ENCODE measurements at regions not wholly inside any gene's neighbourhood (a gene's known extent, or its start where the extent isn't known, plus 50 kb on each side); places are given as distances from the start of the nearest gene placed in this dataset.

DNA sequence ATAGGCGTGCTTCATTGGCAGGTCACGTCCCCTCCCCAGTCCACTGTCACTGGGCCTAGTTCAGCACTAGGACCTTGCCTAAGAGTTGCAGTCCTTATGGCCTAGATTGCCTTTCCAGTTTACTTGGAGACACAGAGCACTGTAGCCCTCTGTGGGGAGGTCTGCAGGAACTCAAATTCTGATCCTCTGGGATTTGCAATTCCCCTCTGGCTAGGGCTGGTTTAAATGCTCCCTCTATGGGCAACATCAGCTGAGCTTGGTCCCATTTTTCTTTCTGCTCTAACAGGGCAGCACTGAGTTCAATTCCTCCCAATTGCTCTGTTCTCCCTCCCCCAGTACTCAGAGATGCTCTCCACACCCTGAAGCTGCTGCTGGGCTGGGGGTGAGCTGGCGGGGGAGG is 358.2 kb downstream of the HTR1A start:
- in situ Hi-C loops (cut with HindIII; ENCODE audit: low sequenced_read_pairs), result no loop called here
- TF ChIP-seq, protein P1, sequence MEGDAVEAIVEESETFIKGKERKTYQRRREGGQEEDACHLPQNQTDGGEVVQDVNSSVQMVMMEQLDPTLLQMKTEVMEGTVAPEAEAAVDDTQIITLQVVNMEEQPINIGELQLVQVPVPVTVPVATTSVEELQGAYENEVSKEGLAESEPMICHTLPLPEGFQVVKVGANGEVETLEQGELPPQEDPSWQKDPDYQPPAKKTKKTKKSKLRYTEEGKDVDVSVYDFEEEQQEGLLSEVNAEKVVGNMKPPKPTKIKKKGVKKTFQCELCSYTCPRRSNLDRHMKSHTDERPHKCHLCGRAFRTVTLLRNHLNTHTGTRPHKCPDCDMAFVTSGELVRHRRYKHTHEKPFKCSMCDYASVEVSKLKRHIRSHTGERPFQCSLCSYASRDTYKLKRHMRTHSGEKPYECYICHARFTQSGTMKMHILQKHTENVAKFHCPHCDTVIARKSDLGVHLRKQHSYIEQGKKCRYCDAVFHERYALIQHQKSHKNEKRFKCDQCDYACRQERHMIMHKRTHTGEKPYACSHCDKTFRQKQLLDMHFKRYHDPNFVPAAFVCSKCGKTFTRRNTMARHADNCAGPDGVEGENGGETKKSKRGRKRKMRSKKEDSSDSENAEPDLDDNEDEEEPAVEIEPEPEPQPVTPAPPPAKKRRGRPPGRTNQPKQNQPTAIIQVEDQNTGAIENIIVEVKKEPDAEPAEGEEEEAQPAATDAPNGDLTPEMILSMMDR (IDR thresholded peaks at IDR 0.05; ENCODE audit: low read depth, low read length), result no peak
- H3K4me3 ChIP-seq (ENCODE audit: low read depth, low read length), result no peak overlapping the region
- DNase-seq (ENCODE audit: low read depth, low spot score), result no peak

DNA sequence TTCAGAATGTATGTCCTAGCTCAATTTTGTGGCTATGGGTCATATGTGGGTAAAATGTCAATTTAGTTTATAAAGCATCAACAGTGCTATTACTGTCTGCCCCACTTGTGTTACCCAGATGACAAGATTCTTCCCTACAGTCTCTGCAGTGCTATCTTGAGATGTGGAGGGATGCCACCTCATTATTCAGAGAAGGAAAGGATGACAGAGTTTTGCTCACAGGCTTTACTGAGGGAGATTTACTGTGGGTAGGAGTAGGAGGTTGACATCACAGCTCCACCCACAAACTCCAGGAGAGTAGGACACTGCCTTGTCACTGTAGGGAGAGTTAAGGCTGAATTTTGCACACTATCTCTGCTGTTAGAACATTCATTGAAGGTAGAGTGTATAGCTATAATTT is 359.3 kb downstream of the HTR1A start:
- in situ Hi-C loops (cut with HindIII; ENCODE audit: low sequenced_read_pairs), result no loop called here
- no peak overlapping the region for H3K4me3 ChIP-seq (ENCODE audit: low read depth, low read length)
- TF ChIP-seq, protein P1 (IDR thresholded peaks at IDR 0.05; ENCODE audit: low read depth, low read length), result no peak
- DNase-seq (ENCODE audit: low read depth, low spot score), result no peak

DNA sequence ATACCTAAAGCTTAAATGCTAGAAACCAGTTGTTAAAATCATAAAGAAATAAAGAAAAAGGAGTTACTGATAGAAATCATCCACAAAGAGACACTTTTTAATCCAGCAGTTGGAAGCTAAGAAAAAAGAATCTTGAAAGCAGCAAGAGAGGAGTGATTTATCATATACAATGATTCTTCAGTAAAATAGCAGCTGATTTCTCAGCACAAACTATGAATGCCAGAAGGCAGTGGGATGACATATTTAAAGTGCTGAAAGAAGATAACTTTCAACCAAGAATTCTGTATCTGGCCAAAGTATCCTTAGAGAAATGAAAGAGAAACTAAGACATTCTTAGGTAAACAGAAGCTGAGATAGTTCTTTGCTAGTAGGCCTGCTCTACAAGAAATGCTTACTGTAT is 366.0 kb downstream of the HTR1A start:
- DNase-seq (ENCODE audit: low read depth, low spot score), result no peak
- TF ChIP-seq, protein P1 (IDR thresholded peaks at IDR 0.05; ENCODE audit: low read depth, low read length), result no peak
- no peak overlapping the region for H3K4me3 ChIP-seq (ENCODE audit: low read depth, low read length)
- in situ Hi-C loops (cut with HindIII; ENCODE audit: low sequenced_read_pairs), result no loop called here

DNA sequence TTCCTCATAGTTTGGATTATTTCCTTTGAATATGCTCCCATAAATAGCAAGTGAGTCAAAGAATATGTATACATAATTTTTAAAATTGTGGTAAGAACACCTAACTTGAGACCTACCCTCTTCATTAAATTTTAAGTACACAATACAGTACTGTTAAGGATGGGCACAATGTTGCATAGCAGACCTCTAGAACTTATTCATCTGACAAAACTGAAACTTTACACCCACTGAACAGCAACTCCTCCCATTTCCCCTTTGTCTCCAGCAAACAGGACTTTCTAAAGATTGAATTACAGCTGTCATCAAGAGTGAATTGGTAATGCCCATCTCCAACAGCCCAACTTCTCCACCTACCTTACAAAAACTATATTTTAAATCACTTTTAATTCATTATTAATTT is 388.9 kb downstream of the HTR1A start:
- DNase-seq (ENCODE audit: low read depth, low spot score), result no peak
- no peak overlapping the region for H3K4me3 ChIP-seq (ENCODE audit: low read depth, low read length)
- TF ChIP-seq, protein P1 (IDR thresholded peaks at IDR 0.05; ENCODE audit: low read depth, low read length), result no peak
- in situ Hi-C loops (cut with HindIII; ENCODE audit: low sequenced_read_pairs), result no loop called here

DNA sequence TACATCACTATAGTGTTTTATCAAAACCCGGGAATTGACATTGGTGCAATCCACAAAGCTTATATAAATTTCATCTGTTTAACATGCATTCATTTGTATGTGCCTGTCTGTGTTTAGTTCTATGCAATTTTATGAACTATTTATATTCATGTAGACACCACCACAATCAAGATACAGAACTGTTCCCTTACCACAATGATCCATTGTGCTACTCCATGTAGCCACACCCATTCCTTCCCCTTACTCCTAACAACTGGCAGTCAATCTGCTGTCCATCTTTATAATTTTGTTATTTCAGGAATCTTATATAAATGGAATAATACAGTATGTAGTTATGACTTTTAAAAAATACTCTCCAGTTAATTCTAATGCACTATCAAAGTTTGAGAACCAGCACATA is 389.5 kb downstream of the HTR1A start:
- no peak overlapping the region for H3K4me3 ChIP-seq (ENCODE audit: low read depth, low read length)
- TF ChIP-seq, protein P1 (IDR thresholded peaks at IDR 0.05; ENCODE audit: low read depth, low read length), result no peak
- in situ Hi-C loops (cut with HindIII; ENCODE audit: low sequenced_read_pairs), result no loop called here
- DNase-seq (ENCODE audit: low read depth, low spot score), result no peak

DNA sequence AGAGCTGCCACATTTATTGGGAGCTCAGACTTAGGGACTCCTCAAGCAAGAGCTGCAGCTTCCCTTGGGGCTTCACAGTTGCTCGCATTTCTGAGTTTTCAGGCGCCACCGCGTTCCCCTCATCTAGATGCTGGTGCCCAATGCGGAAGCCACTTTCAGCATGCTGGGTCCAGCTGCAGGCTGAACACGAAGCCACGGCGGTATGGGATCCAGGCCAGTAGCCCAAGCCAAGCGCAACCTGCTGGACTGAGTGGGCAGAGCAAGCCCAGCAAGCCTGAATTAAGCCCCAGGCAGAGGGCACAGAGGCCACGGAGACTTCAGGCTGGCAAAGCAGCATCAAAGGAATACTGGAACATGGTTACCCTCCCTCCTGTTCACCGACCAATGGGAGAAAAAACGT is 391.5 kb downstream of the HTR1A start:
- no peak for DNase-seq (ENCODE audit: low read depth, low spot score)
- in situ Hi-C loops (cut with HindIII; ENCODE audit: low sequenced_read_pairs), result no loop called here
- no peak overlapping the region for H3K4me3 ChIP-seq (ENCODE audit: low read depth, low read length)
- TF ChIP-seq, protein P1 (IDR thresholded peaks at IDR 0.05; ENCODE audit: low read depth, low read length), result no peak

DNA sequence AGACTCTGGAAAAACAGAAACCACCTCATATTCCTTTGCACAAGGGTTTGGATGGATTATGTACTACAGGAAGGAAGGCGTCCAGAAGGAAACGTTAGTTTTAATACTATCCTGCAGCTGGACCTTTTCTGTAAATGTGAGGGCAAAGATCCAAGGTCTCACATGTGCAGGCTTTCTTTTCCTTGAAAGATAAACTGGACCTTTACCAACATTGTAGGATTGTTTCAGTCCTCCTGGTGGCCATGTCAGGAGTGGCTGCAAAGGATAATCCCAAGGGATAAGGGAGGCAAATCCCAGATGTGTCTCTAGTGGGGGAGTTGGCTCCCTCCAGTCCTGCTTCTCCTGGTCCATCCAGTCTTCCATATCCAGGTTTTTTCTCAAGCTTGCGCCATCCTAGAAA is 397.5 kb downstream of the HTR1A start:
- no peak overlapping the region for H3K4me3 ChIP-seq (ENCODE audit: low read depth, low read length)
- DNase-seq (ENCODE audit: low read depth, low spot score), result no peak
- TF ChIP-seq, protein P1 (IDR thresholded peaks at IDR 0.05; ENCODE audit: low read depth, low read length), result no peak
- in situ Hi-C loops (cut with HindIII; ENCODE audit: low sequenced_read_pairs), result no loop called here

Data from astrocyte of the spinal cord (primary cell).